Large intestine (tissue), 3 donors: ENCODE measurements at regions not wholly inside any gene's neighbourhood (a gene's known extent, or its start where the extent isn't known, plus 50 kb on each side); places are given as distances from the start of the nearest gene placed in this dataset.
"Not testable (repeated sequence)": the region's sequence is repeated elsewhere in the genome, so short reads cannot be mapped to it uniquely, and the experiment has no call there.

Experiments used
- DNase-seq, 2 donors: peaks; one replicate each; pipeline versions ENCODE4 v3.0.0 to v3.0.0-alpha.2; 2013
- H3K27ac ChIP-seq: one replicate; pipeline ENCODE4 v1.5.1; 2013; ENCODE audit warnings: low read length
- H3K27me3 ChIP-seq: 2 replicates; pipeline ENCODE4 v1.6.1; 2013; ENCODE audit warnings: low read length; ENCODE audit not compliant: control insufficient read depth, insufficient read depth
- H3K36me3 ChIP-seq: 2 replicates; pipeline ENCODE4 v1.6.1; 2013; ENCODE audit warnings: low read length; ENCODE audit not compliant: control insufficient read depth, insufficient read depth
- H3K4me1 ChIP-seq: one replicate; pipeline ENCODE4 v1.6.1; 2013; ENCODE audit warnings: low read length; ENCODE audit not compliant: control insufficient read depth, insufficient read depth
- H3K4me3 ChIP-seq: one replicate; pipeline ENCODE4 v1.5.1; 2013; ENCODE audit warnings: low read length
- H3K9me3 ChIP-seq: one replicate; pipeline ENCODE4 v1.6.1; 2013; ENCODE audit warnings: mild to moderate bottlenecking, low read depth, low read length, moderate library complexity; ENCODE audit not compliant: control insufficient read depth
- WGBS: methylation state at CpG from one replicate; pipeline ENCODE4 v1.1.5; 2013; ENCODE audit warnings: low lambda C conversion rate; ENCODE audit not compliant: insufficient coverage; 5-methylcytosine and 5-hydroxymethylcytosine counted together

DNA sequence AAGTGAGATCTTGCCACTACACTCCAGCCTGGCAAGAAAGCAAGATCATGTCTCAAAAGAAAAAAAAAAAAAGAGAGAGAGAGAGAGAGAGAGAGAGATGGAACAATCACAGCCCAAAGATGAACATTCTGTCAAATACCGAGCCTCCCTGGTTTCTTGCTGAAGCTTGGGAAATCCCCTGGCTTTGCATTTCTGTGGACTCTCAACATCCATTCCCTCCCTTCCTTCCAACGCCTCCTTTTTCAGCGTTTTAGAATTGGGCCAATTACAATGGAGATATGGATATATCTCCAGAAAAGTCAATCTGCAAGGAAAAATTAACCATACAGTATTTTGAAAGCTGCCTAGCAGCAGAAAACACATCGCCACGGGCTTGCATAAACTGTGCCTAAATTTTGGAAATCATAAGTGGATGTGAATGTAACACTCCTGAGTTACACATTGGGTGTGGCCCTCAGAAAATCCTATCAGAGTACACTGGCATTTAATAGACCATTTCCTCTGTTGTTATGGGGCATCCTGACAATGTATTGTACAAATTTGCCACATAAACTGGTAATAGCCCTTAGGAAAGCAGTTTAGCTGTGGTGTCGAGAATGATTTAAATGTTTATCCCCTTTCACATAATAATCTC lies 67.2 kb upstream of the PHLPP1 start:
- no peaks in the 10 kb centered on the region for H3K36me3 ChIP-seq
- WGBS: 60% methylated on average over 1 of the region's 6 CpGs
- H3K27ac ChIP-seq: no peak overlapping the region
- H3K9me3 ChIP-seq: no peaks in the 10 kb centered on the region
- no peak for DNase-seq
- H3K4me1 ChIP-seq: no peaks in the 10 kb centered on the region
- no peak overlapping the region for H3K4me3 ChIP-seq
- H3K27me3 ChIP-seq: peaks cover 2% of the 10 kb centered on the region

DNA sequence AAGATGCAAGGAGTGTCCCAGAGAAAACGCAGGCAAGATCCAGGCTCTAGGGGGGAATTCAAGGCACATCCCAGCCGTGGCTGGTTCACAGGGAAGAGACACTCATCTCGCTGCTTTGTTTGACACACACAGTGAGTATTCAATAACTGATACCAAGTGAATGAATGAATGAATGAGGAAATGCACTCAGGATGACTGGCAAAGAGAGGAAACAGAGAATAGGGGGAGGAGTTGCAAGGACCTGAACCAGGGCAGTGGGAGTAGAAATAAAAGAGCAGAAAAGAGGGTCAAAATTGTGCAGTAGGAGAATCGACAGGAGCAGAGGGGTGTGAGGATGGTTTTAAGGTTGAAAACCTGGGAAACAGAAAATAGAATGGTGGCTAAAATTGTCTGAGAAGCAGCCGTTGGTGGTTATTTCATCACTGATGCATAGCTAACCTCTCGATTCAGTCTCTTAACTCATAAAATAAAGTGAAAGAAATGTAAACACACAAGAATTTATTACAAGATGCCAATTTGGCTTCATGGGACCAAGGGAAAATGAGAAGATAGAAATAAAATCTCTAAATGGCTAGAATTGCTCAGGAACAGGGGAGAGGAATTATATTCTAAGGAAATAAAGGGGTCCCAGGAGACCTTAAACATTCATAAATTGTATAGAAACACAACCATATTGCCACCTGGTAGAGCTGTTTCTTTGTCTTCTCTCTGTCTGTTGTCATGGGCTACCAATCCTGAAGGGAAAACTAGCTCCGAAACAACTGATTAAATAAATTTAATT lies 63.9 kb upstream of the PHLPP1 start:
- Histone ChIP-seq H3K36me3 (no peaks in the 10 kb centered on the region), H3K9me3 (no peaks in the 10 kb centered on the region), H3K4me1 (no peaks in the 10 kb centered on the region), H3K27ac (no peak overlapping the region), H3K4me3 (no peak overlapping the region), H3K27me3 (peaks cover 2% of the 10 kb centered on the region)
- WGBS: 76% methylated on average over 4 of the region's 7 CpGs
- DNase-seq: no peak

DNA sequence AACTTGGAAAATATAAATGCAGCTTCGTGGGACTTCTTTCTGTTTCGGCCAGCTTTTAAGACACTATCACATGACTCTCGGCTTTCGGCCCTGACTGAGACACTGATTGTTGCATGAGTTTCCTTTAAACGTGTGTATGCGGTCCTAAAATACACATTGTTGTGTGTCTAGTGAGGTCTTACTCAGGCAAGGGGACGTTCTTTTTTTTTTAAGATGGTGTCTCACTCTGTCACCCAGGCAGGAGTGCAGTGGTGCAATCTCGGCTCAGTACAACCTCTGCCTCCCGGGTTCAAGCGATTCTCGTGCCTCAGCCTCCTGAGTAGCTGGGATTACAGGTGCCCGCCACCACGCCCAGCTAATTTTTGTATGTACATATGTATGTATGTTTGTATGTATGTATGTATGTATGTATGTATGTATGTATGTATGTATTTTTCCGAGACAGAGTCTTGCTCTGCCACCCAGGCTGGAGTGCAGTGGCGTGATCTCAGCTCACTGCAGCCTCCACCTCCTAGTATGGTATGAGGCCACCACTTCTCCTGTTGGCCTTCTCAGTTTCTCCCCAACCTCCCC lies 63.2 kb upstream of the PHLPP1 start:
- 100% methylated on average over 1 of the region's 15 CpGs for WGBS
- not testable (repeated sequence) for H3K4me3 ChIP-seq, H3K36me3 ChIP-seq, H3K27me3 ChIP-seq, H3K27ac ChIP-seq, H3K4me1 ChIP-seq, H3K9me3 ChIP-seq, DNase-seq

DNA sequence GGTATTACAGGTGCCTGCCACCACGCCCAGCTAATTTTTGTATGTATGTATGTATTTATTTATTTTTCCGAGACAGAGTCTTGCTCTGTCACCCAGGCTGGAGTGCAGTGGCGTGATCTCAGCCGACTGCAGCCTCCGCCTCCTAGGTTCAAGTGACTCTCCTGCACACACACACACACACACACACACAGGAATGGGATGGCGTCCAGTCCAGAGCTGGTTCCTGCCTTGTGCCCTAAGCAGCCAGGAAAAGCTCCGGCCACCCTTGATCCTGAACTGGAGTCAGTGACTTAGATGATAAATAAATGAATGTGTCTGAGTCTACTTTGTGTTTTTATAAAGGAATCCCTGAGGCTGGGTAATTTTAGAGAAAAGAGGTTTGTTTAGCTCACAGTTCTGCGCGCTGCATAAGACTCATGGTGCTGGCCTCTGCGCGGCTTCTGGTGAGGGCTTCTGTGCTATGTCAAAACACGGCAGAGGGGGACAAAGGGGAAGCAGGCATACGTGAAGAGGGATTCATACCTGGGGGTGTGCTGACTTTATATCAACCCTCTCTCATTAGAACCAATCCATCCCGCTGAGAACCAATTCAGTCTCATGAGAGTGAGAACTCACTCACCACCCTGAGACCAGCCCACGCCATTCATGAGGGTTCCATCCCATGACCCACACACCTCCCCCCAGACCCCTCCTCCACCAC lies 59.7 kb upstream of the PHLPP1 start:
- no CpG with 5 or more reads among the region's 15 CpGs for WGBS
- Histone ChIP-seq H3K36me3 (no peaks in the 10 kb centered on the region), H3K9me3 (no peaks in the 10 kb centered on the region), H3K27ac (no peak overlapping the region), H3K27me3 (no peaks in the 10 kb centered on the region), H3K4me1 (no peaks in the 10 kb centered on the region), H3K4me3 (no peak overlapping the region)
- no peak for DNase-seq

DNA sequence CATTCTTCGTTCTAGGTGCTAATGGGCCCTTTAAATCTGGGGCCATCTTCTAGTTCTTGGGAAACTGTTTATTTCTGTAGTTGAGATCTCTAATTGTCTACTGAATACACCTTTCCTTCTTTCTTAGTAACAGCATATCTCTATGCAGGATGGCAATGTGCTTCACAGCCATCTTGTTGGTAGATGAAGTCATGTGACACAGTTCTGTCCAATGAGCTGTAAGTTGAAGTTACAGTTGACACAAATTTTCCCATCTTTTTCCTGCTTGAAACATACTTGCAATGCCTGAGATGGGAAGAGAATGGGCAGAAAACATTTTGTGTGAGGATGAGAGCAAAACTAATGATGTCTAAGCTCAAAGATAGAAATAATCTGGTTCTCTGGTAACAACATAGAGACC lies 57.3 kb upstream of the PHLPP1 start:
- H3K4me1 ChIP-seq: no peaks in the 10 kb centered on the region
- no peaks in the 10 kb centered on the region for H3K9me3 ChIP-seq
- H3K27me3 ChIP-seq: no peaks in the 10 kb centered on the region
- no peak overlapping the region for H3K4me3 ChIP-seq
- no peak overlapping the region for H3K27ac ChIP-seq
- DNase-seq: no peak
- H3K36me3 ChIP-seq: no peaks in the 10 kb centered on the region
- no CpG with 5 or more reads among the region's 1 CpG for WGBS

DNA sequence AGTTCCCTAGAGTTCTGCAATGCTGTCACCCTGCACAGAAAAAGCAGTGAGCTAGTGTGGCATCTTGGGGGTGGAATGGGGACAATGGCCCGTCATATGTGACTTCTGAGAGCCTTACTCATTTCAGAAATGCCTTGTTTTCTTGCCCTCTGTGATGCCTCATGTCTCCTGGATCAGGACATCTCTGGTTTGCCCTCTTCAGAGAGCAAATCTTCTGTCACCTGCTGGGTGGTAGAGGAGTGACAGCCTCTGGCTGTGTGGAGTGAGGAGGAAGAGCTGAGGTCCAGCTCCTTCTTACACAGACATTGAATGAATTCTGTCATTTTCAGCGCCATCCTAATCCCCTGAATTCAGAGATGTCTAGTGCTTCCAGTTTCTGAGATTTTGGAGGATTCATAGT lies 55.6 kb upstream of the PHLPP1 start:
- Histone ChIP-seq H3K4me3 (no peak overlapping the region), H3K27ac (no peak overlapping the region), H3K9me3 (no peaks in the 10 kb centered on the region), H3K27me3 (no peaks in the 10 kb centered on the region), H3K4me1 (no peaks in the 10 kb centered on the region), H3K36me3 (no peaks in the 10 kb centered on the region)
- WGBS: no CpG with 5 or more reads among the region's 2 CpGs
- DNase-seq: no peak

DNA sequence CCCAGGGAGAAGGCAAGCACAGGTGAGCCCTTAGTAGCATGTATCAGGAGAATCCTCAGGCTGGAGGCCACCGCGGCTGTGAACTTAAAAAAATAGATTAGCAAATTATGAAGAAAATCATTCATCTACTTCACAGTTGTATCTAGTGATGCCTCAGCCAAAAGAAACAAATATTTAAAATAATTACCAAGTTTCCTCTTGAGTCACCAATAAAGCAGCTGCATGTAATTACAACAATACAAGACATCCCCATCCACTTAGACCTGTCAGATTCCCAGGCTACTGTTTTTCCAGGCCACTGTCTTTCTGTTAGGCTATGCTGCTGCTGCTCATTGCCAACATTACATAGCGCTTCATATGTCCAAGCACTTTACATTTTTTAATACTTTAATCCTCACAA lies 54.6 kb upstream of the PHLPP1 start:
- WGBS: no CpG with 5 or more reads among the region's 3 CpGs
- no peak for DNase-seq

DNA sequence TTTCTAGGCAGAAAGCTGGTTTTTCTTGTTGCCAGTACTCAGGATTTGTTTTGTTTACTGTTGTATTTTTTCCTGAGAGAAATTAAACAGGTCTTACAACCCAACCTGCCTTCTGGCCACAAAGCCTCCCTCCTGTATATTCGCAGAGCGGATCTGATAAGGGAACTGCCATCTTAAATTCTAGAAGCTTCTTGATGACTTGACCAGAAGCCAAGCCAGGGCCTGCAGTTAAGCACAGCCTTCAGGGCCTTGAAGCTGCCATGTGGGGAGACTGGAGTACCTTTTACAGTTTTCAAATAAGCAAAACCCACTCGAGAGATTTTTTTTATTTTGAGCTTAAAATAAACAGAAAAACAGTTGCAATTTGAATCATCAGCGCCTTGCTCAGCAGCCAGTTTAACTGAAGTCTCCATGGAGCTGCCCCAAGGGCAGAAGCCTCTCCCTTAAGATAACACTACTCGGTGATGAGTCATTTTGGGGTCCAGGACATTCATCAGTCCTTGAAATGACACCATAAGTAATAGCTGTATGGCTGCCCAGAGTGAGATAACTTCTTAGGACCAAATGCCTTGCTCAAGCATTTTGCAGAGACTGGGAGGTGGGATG lies 51.5 kb upstream of the PHLPP1 start:
- H3K9me3 ChIP-seq: no peaks in the 10 kb centered on the region
- H3K36me3 ChIP-seq: no peaks in the 10 kb centered on the region
- H3K4me1 ChIP-seq: no peaks in the 10 kb centered on the region
- DNase-seq: no peak
- no peak overlapping the region for H3K27ac ChIP-seq
- H3K4me3 ChIP-seq: no peak overlapping the region
- WGBS: no CpG with 5 or more reads among the region's 5 CpGs
- no peaks in the 10 kb centered on the region for H3K27me3 ChIP-seq

More for the DNA sequence above, 54.6 kb upstream of the PHLPP1 start:
- Histone ChIP-seq H3K36me3 (no peaks in the 10 kb centered on the region), H3K27ac (no peak overlapping the region), H3K9me3 (no peaks in the 10 kb centered on the region), H3K27me3 (no peaks in the 10 kb centered on the region), H3K4me1 (no peaks in the 10 kb centered on the region), H3K4me3 (no peak overlapping the region)

DNA sequence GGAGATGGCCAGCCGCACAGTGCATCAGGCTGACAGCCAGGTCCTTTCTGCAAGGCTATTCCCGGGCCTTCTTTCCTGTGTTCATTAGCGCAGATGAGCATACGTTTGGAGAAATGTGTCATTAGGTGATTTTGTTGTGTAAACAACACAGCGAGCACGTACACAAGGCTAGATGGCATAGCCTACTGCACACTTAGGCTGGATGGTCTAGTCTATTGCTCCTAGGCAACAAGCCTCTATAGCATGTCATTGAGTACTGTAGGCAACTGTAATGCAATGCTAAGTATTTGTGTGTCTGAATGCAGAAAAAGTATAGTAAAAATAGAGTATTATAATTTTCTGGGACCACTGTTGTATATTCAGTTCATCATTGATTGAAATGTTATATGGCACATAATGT lies 50.9 kb upstream of the PHLPP1 start:
- H3K36me3 ChIP-seq: no peaks in the 10 kb centered on the region
- no peak for DNase-seq

DNA sequence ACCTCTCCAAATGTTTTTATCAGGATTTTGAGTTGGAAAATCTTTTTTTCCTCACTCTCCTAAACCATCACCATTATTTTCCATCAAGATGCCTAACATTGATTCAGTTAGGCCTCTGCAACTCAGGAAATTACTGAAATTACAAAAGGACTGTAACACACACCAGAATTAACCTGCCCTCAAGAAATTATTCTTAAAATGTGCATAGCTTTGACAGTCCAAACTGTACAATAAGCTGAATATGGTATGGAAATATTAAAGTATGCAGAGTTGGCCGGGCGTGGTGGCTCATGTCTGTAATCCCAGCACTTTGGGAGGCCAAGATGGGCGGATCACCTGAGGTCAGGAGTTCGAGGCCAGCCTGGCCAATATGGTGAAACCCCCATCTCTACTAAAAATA lies 50.2 kb upstream of the PHLPP1 start:
- Histone ChIP-seq H3K27me3 (no peaks in the 10 kb centered on the region), H3K9me3 (no peaks in the 10 kb centered on the region), H3K27ac (no peak overlapping the region), H3K36me3 (no peaks in the 10 kb centered on the region), H3K4me1 (no peaks in the 10 kb centered on the region), H3K4me3 (no peak overlapping the region)
- no CpG with 5 or more reads among the region's 4 CpGs for WGBS
- no peak for DNase-seq

More for the DNA sequence above, 50.9 kb upstream of the PHLPP1 start:
- H3K4me1 ChIP-seq: no peaks in the 10 kb centered on the region
- no peaks in the 10 kb centered on the region for H3K9me3 ChIP-seq
- H3K27ac ChIP-seq: no peak overlapping the region
- WGBS: no CpG with 5 or more reads among the region's 6 CpGs
- no peak overlapping the region for H3K4me3 ChIP-seq
- no peaks in the 10 kb centered on the region for H3K27me3 ChIP-seq
